OCI-LY3 (cell line): ENCODE measurements at regions not wholly inside any gene's neighbourhood (a gene's known extent, or its start where the extent isn't known, plus 50 kb on each side); places are given as distances from the start of the nearest gene placed in this dataset.

ENCODE experiments used
- EZH2phosphoT487 ChIP-seq: fragments of 200-600 bp; shearing (Covaris generic); IDR thresholded peaks from 2 replicates; pipeline ENCODE4 v1.6.1; 2018; ENCODE audit warnings: antibody characterized with exemption, mixed run types, low read depth
- TF ChIP-seq, protein P1 (sequence below): fragments of 200-600, 300-600 bp; sonication (generic); IDR thresholded peaks from 2 replicates; pipeline ENCODE4 v1.5.1; 2014; ENCODE audit warnings: antibody characterized with exemption, low read length, low read depth

- TF ChIP-seq, protein P1, sequence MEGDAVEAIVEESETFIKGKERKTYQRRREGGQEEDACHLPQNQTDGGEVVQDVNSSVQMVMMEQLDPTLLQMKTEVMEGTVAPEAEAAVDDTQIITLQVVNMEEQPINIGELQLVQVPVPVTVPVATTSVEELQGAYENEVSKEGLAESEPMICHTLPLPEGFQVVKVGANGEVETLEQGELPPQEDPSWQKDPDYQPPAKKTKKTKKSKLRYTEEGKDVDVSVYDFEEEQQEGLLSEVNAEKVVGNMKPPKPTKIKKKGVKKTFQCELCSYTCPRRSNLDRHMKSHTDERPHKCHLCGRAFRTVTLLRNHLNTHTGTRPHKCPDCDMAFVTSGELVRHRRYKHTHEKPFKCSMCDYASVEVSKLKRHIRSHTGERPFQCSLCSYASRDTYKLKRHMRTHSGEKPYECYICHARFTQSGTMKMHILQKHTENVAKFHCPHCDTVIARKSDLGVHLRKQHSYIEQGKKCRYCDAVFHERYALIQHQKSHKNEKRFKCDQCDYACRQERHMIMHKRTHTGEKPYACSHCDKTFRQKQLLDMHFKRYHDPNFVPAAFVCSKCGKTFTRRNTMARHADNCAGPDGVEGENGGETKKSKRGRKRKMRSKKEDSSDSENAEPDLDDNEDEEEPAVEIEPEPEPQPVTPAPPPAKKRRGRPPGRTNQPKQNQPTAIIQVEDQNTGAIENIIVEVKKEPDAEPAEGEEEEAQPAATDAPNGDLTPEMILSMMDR: no peak
- TF ChIP-seq EZH2phosphoT487: no peak
Measured at GRCh38 chr15:69747193-69747592, 294.6 kb downstream of the RPLP1 start.
